HG03439 (cell line): ENCODE measurements at regions not wholly inside any gene's neighbourhood (a gene's known extent, or its start where the extent isn't known, plus 50 kb on each side); places are given as distances from the start of the nearest gene placed in this dataset.
"Not testable (repeated sequence)": the region's sequence is repeated elsewhere in the genome, so short reads cannot be mapped to it uniquely, and the experiment has no call there.

Experiments
- ATAC-seq: cut with Tn5 transposase; IDR thresholded peaks from one replicate; pipeline ENCODE4 v1.9.1; 2021; ENCODE audit warnings: mild to moderate bottlenecking, moderate library complexity; ENCODE audit not compliant: unreplicated experiment

DNA sequence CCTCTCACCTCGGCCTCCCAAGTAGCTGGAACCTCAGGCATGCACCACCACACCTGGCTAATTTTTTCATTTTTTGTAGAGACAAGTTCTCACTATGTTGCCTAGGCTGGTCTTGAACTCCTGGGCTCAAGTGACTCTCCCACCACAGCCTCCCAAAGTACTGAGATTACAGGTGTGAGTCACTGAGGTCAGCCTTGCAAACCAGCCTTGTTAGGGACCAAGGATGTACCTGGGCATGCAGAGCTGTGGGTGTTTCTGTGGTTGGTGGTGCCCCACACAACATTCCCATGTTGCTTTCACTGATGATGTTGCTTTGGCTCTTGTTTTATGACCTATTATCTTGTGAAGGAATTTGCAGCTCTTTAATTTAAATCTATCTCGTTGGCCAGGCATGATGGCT lies 54.8 kb downstream of the OTUD1 start:
- ATAC-seq: no peak

DNA sequence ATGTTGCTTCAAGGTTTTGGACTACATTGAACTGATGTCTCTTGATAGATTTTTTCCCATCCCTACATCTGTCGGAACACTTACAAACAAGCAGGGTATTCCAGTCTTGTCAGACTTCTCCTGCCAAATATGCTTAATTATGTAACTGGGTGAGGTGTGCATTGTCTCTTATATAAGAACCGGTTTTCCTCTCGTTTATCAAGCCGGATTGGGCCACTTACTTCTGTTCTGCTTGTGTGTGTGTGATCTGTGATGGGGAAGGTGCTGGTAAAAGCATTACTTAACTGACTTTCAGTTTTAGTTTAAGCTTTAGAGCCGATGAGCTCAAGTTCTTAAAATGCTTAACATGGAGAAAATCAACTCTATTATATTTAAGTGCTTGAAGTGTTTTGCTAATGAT lies 57.9 kb downstream of the OTUD1 start:
- ATAC-seq: no peak

DNA sequence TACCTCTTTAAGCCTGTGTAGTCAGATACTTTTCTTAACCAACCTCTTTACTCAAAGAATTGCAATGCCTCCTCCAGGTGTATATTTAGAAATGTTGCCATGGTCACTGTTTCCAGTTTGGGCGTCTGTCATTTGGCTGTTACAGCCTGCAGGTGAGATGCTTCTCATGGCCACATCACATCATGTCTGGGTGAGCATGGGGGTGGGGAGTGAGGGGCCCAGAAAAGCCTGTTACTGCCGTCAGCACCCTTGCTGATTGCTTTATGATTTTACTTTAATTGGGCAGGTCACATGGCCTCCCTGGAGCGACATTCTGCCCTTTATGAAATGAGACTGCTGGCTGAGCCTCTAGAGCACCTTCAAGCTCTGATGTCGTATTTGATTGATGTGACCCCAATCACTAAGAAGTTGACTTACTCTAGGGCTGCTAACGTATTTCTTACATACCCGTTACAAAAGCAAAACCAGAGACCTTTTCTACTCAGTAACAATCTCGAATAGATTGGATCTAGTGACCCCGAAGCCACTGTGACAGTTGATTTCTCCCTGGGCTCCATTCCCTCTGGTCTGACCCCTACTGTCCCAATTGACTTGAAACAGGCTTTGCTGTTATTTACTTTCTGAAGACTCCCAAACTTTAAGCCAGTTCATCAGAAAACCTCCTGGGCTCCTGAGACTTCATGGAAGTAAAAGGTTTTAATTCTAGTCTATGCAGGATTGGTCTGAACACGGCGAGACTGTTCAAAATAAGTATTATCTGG lies 60.7 kb downstream of the OTUD1 start:
- ATAC-seq: no peak

DNA sequence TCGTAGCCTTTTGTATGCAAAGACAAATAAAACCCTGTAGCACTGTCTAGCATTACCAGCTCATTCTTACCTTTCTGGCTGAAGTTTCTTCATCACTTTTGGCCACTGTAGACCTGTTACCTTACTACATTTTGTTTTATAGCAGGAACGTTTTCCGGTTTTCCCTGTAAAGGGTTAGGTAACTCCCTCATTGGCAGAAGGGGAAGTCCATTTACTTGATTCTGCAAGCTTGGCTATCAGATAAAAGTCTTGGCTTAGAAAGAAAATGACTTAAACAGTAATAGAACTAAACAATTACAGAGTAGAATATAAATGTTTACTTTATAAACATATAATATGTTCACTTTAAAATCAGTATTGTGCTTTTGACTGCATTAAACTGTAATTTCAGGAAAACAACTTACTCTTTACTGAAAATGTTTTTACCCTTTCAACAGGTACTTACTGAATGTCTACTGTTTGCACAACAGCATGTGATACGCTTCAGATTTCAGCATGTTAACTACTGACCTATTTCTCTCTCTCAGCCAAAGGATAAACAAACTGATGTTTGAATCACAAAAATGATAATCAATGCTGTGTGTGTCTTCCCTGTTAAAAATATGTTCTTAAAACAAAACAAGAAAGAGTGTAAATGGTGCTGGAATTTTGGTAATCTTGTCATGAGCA lies 67.1 kb downstream of the OTUD1 start:
- no peak for ATAC-seq

DNA sequence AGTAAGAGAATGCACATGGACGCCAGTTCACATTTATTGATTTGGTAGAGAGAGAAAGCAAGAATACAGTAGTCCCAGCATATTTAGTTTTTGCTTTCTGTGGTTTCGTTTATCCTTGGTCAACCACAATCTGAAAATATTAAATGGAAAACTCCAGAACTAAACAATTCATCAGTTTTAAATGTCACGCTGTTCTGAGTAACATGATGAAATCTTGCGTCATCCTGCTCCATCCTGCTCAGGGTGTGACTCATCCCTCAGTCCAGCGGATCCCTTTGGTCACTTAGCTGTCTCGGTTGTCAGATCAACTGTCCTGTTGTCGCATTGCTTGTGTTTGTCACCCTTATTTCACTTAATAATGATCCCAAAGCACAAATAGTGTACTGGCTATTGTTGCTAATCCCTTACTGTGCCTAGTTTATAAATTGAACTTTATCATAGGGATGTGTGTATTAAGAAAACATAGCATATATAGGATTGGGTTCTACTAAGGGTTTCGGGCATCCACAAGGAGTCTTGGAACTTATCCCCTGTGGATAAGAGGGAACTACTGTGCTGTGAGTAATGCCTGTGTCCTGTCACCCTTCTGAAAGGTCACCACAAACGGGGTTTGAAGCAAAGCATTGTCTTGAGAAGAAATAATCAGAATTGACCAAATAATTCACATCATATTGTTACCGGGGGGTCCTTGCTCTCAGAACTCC lies 73.6 kb downstream of the OTUD1 start:
- ATAC-seq: no peak

DNA sequence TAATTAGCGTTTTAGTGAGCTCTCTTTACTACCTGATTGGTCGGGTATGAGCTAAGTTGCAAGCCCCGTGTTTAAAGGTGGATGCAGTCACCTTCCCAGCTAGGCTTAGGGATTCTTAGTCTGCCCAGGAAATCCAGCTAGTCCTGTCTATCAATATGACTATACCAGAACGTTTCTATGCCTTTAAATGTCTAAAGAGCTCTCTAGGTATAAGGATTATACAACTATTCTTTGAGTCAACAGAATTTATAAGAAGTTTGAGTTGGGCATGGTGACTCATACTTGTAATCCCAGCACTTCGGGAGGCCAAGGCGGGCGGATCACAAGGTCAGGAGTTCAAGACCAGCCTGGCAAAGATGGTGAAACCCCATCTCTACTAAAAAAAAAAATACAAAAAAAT lies 74.7 kb downstream of the OTUD1 start:
- not testable (repeated sequence) for ATAC-seq

DNA sequence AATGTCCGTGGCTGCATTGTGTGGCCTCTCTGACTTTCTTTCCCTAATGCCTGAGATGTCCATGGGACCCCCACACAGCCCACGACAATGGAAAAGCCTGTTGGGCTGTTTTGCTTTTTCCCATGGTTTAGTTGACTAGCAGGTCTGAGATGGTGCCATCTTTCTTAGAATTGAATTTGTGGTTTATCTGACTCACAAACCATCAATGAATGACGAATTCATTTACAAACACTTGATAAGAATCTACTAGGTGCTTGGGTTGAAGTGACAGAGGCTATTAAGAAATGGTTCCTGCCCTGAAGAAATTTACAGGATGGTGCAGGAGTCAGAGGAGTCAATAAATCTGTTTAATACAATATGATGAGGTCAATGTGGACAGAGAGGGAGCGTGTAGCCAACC lies 75.4 kb downstream of the OTUD1 start:
- ATAC-seq: no peak

DNA sequence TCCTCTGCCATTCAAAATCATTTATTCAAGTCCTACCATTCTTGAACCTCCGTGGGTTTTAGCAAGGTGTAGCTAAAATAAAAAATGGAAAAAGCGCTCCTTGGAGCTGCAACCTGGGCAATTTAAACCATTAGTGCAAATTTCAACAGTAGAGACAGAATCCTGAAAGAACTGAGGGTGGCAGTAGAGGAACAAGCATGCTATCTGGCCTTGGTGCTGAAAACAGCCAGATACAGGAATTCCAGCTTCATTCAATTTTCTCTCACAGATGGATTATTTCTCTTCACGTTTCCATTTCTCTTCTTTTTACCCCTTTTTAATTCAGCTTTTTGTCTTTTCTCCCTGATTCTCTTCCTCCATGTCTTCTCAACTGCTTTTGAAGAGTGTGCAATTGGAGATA lies 77.7 kb downstream of the OTUD1 start:
- no peak for ATAC-seq

DNA sequence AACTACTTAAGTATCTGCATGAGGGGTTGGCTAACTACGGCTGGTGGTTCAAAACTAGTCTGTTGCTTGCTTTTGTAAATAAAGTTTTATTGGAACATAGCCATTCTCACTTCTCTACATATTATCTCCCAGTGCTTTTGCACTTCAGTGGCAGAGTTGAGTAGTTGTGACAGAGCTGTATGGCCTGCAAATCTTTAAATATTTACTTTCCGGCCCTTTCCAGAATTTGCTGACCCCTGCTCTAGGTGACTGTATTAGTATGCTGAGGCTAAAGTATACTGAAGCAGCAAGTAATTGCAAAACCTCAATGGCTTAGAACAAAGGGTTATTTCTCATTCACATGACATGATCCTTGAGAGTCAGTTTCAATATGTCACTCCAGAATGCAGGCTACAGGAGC lies 78.3 kb downstream of the OTUD1 start:
- no peak for ATAC-seq

DNA sequence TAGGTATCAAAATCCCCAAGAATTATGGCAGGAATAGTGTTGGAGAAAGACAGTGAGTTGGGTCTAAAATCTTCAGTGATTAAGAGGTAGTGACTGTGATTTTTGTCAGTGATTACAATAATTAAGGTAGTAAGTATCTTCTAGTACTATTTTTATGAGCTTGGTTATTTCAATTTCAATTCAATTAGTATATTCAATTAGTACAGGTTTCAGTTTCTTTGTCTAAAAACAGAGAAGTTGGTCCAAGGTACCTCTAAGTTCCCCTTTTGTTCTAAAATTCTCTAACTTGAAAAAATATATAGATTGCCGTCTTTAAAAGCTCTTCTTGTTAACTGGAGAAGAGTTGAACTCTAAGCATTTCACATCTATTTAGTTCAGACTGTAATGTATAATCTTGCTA lies 82.9 kb downstream of the OTUD1 start:
- no peak for ATAC-seq

DNA sequence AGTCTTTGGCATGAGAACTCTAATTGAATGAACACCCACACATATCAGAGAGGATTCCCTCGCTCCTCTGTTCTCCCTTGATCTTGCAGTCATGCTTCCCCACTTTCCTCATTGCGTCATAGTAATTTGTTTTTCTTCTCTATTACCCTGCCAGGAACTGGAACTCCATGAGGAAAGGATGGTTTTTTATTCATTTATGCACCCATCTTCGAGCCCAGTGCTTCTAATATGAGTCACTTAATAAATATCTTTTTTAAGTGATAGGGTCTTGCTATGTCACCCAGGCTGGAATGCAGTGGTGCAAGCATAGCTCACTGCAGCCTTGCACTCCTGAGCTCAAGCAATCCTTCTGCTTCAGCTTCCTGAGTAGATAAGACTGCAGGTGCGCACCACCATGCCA lies 83.5 kb downstream of the OTUD1 start:
- no peak for ATAC-seq

DNA sequence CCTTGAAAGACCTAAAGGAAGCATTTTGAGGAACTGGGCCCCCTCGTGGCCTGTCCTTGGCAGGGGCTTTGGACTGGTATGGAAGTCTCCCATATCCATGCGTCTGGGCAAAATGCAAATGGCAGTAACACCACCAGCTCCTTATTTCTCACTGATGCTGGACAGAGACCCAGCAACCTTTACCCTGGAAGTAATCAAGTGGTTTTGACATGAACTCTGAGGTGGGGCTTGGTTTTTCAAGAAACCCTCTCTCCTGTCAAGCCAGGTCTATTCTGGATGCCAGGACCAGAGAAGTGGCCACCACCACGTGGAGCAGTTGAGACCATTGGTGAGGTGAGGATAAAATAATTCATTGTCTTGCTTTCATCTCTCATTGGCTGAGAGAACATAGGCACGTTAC lies 84.4 kb downstream of the OTUD1 start:
- no peak for ATAC-seq

DNA sequence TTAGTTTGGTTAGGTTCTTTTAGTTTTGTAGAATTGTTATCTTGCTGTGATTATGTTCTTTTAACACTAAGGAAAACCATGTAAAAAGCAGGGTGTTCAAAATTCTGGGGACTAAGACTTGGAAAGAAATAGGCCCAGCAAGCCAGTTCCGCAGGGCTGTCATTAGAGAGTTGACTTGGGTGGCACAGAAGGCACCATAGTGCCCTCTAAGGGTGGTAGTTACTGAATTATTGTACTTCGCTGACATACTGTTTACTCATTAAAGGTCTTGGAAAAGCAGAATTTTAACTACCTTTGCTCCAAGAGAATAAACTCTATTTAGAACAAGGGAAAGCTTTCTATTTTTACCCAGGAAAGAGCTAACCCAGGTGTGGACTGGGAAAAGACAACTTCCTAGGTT lies 86.5 kb downstream of the OTUD1 start:
- ATAC-seq: no peak

DNA sequence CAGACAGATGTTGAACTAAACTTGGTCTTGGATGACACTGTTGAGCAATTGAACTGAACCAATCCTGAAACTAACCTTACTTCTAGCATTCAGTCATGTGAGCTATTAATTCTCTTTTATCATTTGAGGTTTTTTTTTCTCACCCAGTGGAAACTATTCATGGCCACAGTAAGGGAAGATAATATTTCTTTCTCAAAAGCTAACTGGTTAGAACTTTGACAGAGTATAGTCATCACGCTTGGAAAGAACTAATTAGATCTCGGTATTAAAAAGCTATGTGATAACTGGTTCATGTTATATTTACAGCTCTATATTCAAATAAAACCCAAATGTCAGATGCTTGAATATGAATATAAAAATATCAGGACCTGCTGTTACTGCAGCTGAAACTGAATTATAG lies 89.5 kb downstream of the OTUD1 start:
- ATAC-seq: no peak

DNA sequence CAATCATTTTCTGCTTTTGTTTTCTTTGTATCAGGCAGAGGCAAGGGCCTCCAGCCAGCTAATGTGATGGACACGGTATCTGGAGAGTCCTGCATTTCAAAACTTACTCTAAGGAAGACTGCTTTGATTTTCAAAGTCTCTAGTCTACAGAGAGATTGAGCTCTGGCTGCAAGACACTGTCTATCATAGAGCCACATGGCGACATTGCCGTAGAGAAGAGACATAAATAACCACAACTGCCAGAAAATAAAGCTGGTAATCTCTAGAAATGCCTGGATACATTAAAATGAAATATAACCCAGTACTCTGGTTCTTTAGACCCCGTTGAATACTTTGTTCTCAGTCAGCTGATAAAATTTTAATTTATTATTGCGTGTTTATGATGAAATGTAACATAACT lies 90.8 kb downstream of the OTUD1 start:
- ATAC-seq: no peak

DNA sequence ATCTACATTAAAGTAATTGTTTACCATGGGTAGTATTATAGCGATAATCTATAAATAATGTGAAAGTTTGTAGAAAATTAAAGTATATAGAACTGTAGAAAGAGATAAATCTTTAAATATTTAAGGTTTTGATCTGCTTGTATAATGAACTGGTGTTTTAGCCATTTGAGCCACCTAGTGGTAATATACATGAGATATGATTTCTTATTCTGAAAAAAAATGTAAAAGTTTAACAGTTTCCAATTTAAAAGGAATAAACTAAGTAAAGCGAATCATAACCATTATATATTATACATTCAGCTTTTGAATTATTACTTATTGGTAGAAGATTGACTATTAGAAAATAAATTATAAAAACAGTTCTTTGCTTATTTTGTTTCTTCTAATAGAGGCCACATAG lies 91.2 kb downstream of the OTUD1 start:
- no peak for ATAC-seq

DNA sequence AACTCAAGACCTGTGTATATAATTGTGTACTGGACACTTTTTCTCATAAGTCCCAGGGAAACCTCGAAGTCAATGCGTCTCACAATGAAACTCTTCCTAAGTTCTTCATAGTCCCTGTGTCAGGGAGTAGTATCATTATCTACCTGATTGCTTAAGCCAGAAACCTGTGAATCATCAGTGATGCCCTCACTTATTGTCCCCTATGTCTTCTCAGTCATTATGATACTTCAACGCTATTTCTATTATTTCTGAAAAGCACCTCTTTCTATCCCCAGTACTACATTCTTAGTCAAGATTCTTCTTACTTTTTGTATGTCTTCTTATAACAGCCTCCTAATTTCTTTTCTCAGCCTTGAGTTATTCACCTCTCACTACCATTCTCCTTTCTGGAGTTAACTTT lies 94.3 kb downstream of the OTUD1 start:
- no peak for ATAC-seq

DNA sequence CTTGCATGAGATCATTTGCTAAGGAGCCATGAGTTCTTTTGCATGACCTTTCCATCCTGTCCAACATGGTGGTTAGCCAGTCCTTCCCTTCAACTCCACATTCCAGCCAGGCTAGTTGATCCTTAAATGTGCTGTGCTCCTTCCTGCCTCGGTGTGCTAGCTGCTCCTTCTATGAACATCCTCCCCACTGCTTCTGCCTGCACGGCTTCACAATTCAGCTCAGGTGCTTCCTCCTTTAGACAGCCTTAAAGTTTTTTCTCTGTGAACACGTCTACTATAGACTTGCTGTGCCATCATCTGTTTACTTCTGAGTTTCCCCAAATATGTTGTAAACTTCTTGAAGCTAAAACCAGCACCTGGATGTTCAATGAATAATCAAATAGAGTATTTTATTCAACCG lies 95.5 kb downstream of the OTUD1 start:
- ATAC-seq: no peak

DNA sequence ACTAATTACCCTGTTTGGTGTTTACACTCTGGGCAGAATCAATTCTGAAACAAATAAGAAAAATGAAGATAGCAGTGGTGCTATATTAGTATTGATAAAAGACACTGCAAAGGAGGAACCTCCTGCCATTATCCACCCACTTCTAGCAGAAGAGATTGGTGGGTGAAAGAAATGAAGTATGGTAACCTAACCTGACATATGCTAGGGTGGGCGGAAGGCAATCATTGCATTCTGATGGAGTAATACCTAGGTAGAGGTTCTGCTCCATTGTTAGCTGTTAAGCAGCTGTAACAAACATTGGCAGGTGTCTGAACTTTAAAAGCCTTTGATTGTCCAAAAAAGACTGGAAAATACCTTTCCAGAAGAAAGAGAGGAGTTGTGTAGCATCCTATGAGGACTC lies 95.9 kb downstream of the OTUD1 start:
- no peak for ATAC-seq

DNA sequence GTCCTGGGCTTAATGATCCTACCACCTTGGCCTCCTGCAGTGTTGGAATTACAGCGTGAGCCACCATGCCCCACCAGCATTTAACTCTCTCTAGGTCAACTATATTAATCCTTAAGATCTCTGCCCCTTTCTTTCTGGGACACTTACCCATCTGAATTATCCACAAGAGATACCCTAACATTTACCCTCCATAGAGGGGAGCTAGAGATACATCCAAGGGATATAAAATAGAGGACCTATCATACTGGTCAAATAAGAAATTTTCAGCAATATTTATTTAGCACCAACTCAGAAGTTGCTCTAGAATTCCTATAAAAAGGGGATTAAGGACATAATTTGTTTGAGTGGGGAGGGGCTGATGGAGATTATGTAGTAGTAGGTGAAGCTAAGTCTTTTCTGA lies 96.5 kb downstream of the OTUD1 start:
- no peak for ATAC-seq

DNA sequence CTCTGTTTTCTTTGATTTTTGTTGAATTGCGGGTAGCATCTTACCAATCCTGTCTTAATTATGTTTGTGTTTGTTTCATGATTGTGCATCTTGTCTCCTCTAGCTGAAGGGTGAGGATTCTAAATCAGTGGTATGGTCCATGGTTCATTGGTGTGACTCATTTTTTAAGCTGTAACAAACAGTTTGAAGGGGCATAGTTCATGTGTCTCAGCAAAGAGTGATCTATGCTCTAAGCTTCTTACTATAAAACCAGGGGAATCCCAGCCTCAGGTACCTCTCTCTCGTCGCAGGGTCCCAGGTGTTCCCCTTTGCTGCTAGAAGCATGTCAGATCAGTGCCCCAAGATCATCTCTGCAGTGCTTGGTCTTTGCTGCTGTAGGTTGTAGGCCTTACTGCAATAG lies 100.1 kb downstream of the OTUD1 start:
- ATAC-seq: no peak

DNA sequence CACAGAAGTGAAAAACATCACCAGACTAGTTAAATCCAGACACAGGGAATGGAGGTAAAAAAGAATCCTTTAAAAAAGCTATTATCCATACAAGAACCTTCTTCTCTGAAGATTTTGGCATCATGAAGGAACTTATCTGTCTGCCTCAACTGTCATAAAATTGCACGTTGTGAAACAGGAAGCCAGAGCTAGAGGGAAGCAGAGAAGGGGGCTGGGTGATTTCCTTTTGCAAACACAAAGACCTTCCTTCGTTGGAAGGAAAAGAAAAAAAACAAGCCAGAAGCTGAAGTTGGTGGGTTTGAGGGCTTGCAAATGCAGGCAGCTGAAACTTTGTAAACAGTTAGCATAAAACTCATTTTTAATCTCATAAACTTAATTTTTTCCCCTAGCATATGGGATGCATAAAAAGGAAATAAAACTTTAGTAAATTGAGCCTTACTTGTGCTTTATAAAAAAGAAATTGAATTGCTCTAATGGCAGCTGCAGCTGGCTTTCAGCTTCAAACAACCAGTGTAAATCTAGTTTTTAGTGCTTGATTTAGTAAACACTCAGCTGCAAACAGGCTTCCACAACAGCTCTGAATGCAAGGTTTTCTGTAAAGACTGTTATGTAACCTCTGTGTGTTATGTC lies 101.6 kb downstream of the OTUD1 start:
- no peak for ATAC-seq
